Panc1 (cell line): ENCODE measurements at regions not wholly inside any gene's neighbourhood (a gene's known extent, or its start where the extent isn't known, plus 50 kb on each side); places are given as distances from the start of the nearest gene placed in this dataset.

Source experiments
- ATAC-seq: fragments of 200-7000 bp; cut with Tn5 transposase; 2 replicates; pipeline ENCODE4 v1.9.1; 2020; ENCODE audit warnings: mild to moderate bottlenecking, moderate library complexity
- BruUV-seq: library from RNA; stranded (reverse); fragments of 400-500 nt; replicated peaks from 2 replicates; lab custom pipeline; 2021; lab: Mats Ljungman, UMichigan
- CTCF ChIA-PET: fragments of 300-600 bp; sonication (Branson Sonifier 250); formaldehyde crosslinking; loops from one replicate; lab custom pipeline; 2022; ENCODE audit warnings: antibody characterized with exemption; lab: Charles Lee
- POLR2A ChIA-PET: fragments of 300-600 bp; sonication (Branson Sonifier 250); formaldehyde crosslinking; loops from one replicate; lab custom pipeline; 2022; ENCODE audit warnings: antibody characterized with exemption; lab: Charles Lee
- DNase-seq: peaks from one replicate; pipeline ENCODE4 v3.0.0-alpha.2; 2010; ENCODE audit warnings: low read depth, low spot score
- H3K27ac ChIP-seq: 2 replicates; pipeline ENCODE4 v1.5.1; 2011; ENCODE audit warnings: mild to moderate bottlenecking, low read length, inconsistent platforms
- H3K27me3 ChIP-seq: fragments of 200-500 bp; sonication (Bioruptor generic); 2 replicates; pipeline ENCODE4 v1.6.0; 2014; ENCODE audit warnings: low read length, inconsistent platforms; ENCODE audit not compliant: control insufficient read depth, insufficient read depth
- H3K36me3 ChIP-seq: fragments of 200-500 bp; sonication (Bioruptor generic); 2 replicates; pipeline ENCODE4 v1.5.1; 2014; ENCODE audit warnings: inconsistent platforms, mild to moderate bottlenecking, low read length, moderate library complexity; ENCODE audit not compliant: control insufficient read depth, insufficient read depth
- H3K4me1 ChIP-seq: 2 replicates; pipeline ENCODE4 v1.5.1; 2011; ENCODE audit warnings: inconsistent platforms, mild to moderate bottlenecking, low read length, moderate library complexity; ENCODE audit not compliant: control insufficient read depth, insufficient read depth
- H3K4me3 ChIP-seq, 2 experiments: 2 replicates each; pipeline ENCODE4 v1.5.1; 2011 to 2012; ENCODE audit warnings: low read depth in 2 of 2, low read length in 2 of 2, mild to moderate bottlenecking in 2 of 2, inconsistent platforms in 1 of 2, moderate library complexity in 1 of 2
- H3K9me3 ChIP-seq: fragments of 200-500 bp; sonication (Bioruptor generic); 2 replicates; pipeline ENCODE4 v1.5.1; 2014; ENCODE audit warnings: low read depth, mild to moderate bottlenecking, inconsistent platforms, low read length, moderate library complexity; ENCODE audit not compliant: control insufficient read depth, insufficient read depth
- POLR2AphosphoS5 ChIP-seq: IDR thresholded peaks from 2 replicates; pipeline ENCODE4 v1.6.1; 2012; ENCODE audit warnings: mild to moderate bottlenecking, low read depth, low read length, moderate library complexity
- SIN3A ChIP-seq: IDR thresholded peaks from 2 replicates; pipeline ENCODE4 v1.6.1; 2012; ENCODE audit warnings: low read depth, mild to moderate bottlenecking, low read length, moderate library complexity, borderline replicate concordance; ENCODE audit not compliant: insufficient read depth
- TCF7L2 ChIP-seq: IDR thresholded peaks from 2 replicates; pipeline ENCODE4 v1.6.1; 2011; ENCODE audit warnings: mild to moderate bottlenecking, low read depth, low read length, inconsistent platforms
- in situ Hi-C: cut with HindIII; loops from 2 replicates; pipeline ENCODE4 v1.10.0; 2016; ENCODE audit warnings: low sequenced_read_pairs, low pct_unique_long_range_greater_than_20kb
- intact Hi-C: fragments of 100-400 bp; cut with micrococcal nuclease; formaldehyde crosslinking; loops from one replicate; pipeline ENCODE4 v1.10.0; 2022; ENCODE audit not compliant: unreplicated experiment
- TF ChIP-seq, protein P1 (sequence below), 2 experiments: IDR thresholded peaks; 2 replicates each; pipeline ENCODE4 v1.6.1; 2011 to 2012; ENCODE audit warnings: low read depth in 2 of 2, control low read depth in 1 of 2, low read length in 1 of 2, mild to moderate bottlenecking in 1 of 2, moderate library complexity in 1 of 2; ENCODE audit not compliant: insufficient read depth in 1 of 2
- TF ChIP-seq, protein P2 (sequence below): fragments of 450-650 bp; IDR thresholded peaks from 2 replicates; pipeline ENCODE4 v1.5.1; 2017; ENCODE audit warnings: mild to moderate bottlenecking

DNA sequence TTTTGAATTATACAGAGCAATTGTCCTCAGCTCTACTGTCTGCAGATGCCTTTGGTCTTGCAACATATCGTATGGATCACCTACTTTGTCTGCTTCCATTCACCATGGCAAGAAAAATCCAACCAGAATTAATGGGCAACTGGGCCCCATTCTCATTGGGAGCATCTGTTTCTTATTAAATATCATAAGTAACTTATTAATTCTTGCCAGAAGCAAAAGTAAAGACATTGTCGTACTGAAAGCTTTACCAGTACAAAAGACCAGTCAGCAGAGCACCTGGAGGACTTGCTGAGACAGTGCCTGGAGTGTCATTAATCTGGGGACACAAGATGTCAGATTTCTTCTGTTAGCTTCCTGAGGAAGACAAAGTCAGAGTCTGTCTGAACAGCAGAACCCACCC, 404.5 kb downstream of the INHBA start:
- ATAC-seq = no peak
- Histone ChIP-seq H3K27ac (no peak overlapping the region), H3K27me3 (no peaks in the 10 kb centered on the region), H3K36me3 (no peaks in the 10 kb centered on the region), H3K4me3 (no peak overlapping the region), H3K4me1 (no peaks in the 10 kb centered on the region), H3K9me3 (no peaks in the 10 kb centered on the region)
- TF ChIP-seq, protein P1, sequence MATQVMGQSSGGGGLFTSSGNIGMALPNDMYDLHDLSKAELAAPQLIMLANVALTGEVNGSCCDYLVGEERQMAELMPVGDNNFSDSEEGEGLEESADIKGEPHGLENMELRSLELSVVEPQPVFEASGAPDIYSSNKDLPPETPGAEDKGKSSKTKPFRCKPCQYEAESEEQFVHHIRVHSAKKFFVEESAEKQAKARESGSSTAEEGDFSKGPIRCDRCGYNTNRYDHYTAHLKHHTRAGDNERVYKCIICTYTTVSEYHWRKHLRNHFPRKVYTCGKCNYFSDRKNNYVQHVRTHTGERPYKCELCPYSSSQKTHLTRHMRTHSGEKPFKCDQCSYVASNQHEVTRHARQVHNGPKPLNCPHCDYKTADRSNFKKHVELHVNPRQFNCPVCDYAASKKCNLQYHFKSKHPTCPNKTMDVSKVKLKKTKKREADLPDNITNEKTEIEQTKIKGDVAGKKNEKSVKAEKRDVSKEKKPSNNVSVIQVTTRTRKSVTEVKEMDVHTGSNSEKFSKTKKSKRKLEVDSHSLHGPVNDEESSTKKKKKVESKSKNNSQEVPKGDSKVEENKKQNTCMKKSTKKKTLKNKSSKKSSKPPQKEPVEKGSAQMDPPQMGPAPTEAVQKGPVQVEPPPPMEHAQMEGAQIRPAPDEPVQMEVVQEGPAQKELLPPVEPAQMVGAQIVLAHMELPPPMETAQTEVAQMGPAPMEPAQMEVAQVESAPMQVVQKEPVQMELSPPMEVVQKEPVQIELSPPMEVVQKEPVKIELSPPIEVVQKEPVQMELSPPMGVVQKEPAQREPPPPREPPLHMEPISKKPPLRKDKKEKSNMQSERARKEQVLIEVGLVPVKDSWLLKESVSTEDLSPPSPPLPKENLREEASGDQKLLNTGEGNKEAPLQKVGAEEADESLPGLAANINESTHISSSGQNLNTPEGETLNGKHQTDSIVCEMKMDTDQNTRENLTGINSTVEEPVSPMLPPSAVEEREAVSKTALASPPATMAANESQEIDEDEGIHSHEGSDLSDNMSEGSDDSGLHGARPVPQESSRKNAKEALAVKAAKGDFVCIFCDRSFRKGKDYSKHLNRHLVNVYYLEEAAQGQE (IDR thresholded peaks at IDR 0.05; ENCODE audit: insufficient read depth in 1 of 2, low read depth in 2 of 2, low read length in 1 of 2) = no peak
- TF ChIP-seq, protein P2, sequence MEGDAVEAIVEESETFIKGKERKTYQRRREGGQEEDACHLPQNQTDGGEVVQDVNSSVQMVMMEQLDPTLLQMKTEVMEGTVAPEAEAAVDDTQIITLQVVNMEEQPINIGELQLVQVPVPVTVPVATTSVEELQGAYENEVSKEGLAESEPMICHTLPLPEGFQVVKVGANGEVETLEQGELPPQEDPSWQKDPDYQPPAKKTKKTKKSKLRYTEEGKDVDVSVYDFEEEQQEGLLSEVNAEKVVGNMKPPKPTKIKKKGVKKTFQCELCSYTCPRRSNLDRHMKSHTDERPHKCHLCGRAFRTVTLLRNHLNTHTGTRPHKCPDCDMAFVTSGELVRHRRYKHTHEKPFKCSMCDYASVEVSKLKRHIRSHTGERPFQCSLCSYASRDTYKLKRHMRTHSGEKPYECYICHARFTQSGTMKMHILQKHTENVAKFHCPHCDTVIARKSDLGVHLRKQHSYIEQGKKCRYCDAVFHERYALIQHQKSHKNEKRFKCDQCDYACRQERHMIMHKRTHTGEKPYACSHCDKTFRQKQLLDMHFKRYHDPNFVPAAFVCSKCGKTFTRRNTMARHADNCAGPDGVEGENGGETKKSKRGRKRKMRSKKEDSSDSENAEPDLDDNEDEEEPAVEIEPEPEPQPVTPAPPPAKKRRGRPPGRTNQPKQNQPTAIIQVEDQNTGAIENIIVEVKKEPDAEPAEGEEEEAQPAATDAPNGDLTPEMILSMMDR = no peak
- TF ChIP-seq SIN3A (no peak), POLR2AphosphoS5 (no peak), TCF7L2 (no peak)
- intact Hi-C loops = no loop called here
- no TSS peak for BruUV-seq
- in situ Hi-C loops = no loop called here
- DNase-seq = no peak
- CTCF ChIA-PET = no interaction called here
- POLR2A ChIA-PET = no interaction called here

DNA sequence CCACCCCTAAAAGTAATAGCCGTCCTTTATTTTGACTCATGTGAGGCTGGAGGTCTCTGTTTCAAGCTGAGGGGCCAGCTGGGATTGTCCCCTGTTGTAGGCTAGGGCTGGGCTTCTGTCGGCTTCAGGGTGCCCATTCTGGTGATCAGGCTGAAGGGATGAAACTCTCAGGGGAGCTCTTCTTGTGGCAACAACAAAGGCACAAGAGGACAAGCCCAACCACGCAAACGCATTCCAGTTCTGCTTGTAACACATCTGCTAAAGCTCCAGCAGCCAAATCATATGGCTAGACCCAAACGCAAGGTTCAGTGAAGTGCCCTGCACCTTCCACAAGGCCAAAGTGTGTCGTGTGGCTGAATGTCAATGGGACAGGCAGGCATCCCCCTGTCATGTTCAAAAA, 405.7 kb downstream of the INHBA start:
- no peaks in the 10 kb centered on the region; the same call in 1 of the 2 replicates for H3K4me1 ChIP-seq
- POLR2A ChIA-PET = no interaction called here
- BruUV-seq = no TSS peak
- ATAC-seq = no peak
- H3K4me3 ChIP-seq = no peak overlapping the region
- DNase-seq = no peak
- intact Hi-C loops = no loop called here
- H3K36me3 ChIP-seq = no peaks in the 10 kb centered on the region
- CTCF ChIA-PET = interaction anchor here (0.7 kb wide), 1 partner anchor 322 kb away, joined by 14 read pairs; no protein-coding TSS in a partner anchor
- TF ChIP-seq SIN3A (no peak), TCF7L2 (no peak), POLR2AphosphoS5 (no peak)
- TF ChIP-seq, protein P1 (IDR thresholded peaks at IDR 0.05; ENCODE audit: insufficient read depth in 1 of 2, low read depth in 2 of 2, low read length in 1 of 2) = no peak
- TF ChIP-seq, protein P2 = no peak
- H3K9me3 ChIP-seq = no peaks in the 10 kb centered on the region
- H3K27ac ChIP-seq = no peak overlapping the region
- in situ Hi-C loops = no loop called here
- H3K27me3 ChIP-seq = no peaks in the 10 kb centered on the region
